GM13977 (cell line): ENCODE measurements at regions not wholly inside any gene's neighbourhood (a gene's known extent, or its start where the extent isn't known, plus 50 kb on each side); places are given as distances from the start of the nearest gene placed in this dataset.
"Not testable (repeated sequence)": the region's sequence is repeated elsewhere in the genome, so short reads cannot be mapped to it uniquely, and the experiment has no call there.

Experiments used
- DNase-seq: peaks from one replicate; pipeline ENCODE4 v3.0.0; 2012; ENCODE audit warnings: low spot score
- CTCF ChIP-seq: IDR thresholded peaks from 2 replicates; pipeline ENCODE4 v1.5.1; 2012; ENCODE audit warnings: mild to moderate bottlenecking, control low read depth; ENCODE audit not compliant: insufficient read depth; ENCODE audit errors: extremely low read depth, missing control alignments
- in situ Hi-C: fragments of 300-500 bp; cut with MboI; formaldehyde crosslinking; loops from one replicate; pipeline ENCODE4 v1.12.0; 2022; ENCODE audit warnings: low sequenced_read_pairs, low pct_unique_long_range_greater_than_20kb, mixed read lengths, inconsistent platforms; ENCODE audit not compliant: unreplicated experiment

GRCh38 chr6:66265737-66266136 is 558.7 kb upstream of the EYS start:
- no peak for DNase-seq
- TF ChIP-seq CTCF: no peak
- in situ Hi-C loops: no loop called here

DNA sequence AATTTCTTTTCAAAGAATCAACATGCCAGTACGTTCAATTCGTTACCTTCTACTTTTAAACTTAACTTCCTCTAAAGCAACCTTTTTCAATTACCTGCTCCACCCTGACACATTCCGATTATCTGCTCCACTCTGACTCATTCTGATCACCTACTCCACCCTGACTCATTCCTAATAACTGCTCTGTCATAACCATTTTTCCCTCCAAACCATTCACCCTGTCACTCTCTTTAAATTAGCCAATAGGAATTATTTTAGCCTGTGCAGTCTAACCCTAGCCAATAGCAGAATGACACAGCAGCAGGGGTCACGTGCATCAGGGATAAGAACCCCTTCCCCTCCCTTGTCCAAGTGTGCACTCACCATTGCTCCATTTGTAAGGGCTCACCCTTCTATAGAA is 557.4 kb upstream of the EYS start:
- DNase-seq: no peak
- no peak for TF ChIP-seq CTCF
- in situ Hi-C loops: no loop called here

DNA sequence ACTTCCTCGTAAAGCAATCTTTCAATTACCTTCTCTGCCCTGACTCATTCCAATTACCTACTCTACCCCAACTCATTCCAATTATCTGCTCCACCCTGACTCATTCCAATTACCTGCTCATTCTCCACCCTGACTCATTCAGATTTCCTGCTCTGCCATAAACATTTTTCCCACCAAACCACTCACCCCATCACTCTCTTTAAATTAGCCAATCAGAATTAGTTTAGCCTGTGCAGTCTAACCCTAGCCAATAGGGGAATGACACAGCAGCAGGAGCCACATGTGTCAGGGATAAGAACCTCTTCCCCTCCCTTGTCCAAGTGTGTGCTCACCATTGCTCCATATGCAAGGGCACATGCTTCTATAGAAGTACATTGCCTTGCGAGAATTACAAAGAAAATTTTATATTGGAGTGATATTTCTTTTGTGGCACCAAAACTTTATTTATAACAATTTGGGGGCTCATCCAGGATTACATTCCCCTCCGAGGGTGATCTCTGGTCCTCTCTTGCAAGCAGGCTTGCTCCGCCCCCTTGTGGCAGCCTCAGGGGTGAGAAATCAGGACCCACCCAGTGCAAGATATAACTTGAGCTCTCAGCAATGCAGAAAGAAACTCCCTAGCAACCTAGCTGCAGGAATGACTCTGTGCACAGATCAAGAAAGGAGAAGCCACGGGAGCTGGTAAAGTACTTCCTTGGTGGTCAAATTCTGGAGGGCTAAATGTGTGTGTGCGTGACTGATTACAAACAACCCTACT is 551.9 kb upstream of the EYS start:
- in situ Hi-C loops, DNase-seq: not testable (repeated sequence)

DNA sequence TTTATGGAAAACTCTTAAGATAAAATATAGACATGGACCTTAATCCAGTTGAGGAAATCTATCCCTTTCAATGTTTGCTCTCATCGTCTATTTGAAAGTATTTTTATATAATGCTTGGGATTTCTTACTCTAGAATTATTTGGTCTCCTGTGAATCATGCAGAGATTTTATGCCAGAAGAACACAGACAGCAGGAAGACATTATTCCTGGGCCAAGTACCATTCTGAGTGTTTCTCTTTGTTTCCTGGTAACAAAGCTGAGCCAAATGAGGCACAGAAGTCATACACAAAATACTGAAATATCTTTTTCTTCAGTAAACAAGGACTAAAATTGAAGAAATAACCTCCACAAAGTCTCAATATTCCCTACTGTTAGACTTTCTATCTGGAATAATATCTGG is 538.2 kb upstream of the EYS start:
- TF ChIP-seq CTCF: no peak
- DNase-seq: no peak
- in situ Hi-C loops: no loop called here

- in situ Hi-C loops: no loop called here
- DNase-seq: no peak
- TF ChIP-seq CTCF: no peak
Measured at GRCh38 chr6:66238851-66239250, 531.8 kb upstream of the EYS start.

GRCh38 chr6:66232890-66233289 is 525.9 kb upstream of the EYS start:
- TF ChIP-seq CTCF: no peak
- in situ Hi-C loops: no loop called here
- no peak for DNase-seq

DNA sequence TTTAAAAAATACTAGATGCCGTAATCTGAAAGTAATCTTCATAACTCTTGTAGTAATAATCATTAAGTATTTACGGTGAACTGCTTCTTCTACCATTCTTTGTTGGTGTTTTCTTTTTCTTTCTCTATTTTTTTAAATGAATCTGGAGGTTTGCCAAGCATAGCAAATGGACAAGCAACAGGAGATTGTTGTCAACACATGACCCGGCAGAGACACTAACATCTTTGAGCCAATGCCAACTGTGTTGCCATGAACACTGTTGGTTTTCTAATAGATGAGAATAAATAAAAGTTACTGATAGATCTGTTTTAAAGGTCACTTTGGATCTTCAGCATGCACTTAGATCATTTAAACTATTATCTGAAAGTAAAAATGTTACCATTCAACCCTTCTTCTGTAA is 523.6 kb upstream of the EYS start:
- no peak for DNase-seq
- in situ Hi-C loops: no loop called here
- TF ChIP-seq CTCF: no peak
